ENCODE measurements at regions not wholly inside any gene's neighbourhood (a gene's known extent, or its start where the extent isn't known, plus 50 kb on each side); places are given as distances from the start of the nearest gene placed in this dataset.

DNA sequence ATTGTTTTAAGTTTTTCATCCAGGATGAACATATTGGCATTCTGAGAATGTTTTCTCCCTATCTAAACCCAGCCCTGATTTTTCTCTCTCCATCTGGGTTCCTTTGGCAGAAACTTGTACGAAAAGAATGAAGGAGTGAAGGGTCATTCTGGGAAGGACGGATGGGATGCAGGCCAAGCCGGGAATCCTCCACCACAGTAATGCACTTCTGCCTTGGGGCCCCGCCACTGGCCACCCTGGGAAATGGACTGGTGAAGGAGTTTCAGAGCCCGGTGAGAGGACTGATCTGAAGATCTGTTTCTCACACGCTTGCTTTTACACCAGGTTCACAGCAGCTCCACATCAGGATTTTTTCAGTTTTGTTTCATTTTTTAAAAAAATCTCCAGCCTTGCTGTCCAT lies 554.8 kb downstream of the BNC2 start:
- H3K36me3 Mint-ChIP-seq (ENCODE audit: insufficient read depth in 1 of 3, low read depth in 3 of 3), result peaks cover 0 to 2% (median 0%) of the 10 kb centered on the region in 3 experiments; a peak in 2 of 7 replicates
- Histone ChIP-seq H3K9ac (ENCODE audit: extremely low read depth, insufficient read length, low read length) (no peak overlapping the region), H3K4me1 (ENCODE audit: insufficient read depth, low read length) (no peaks in the 10 kb centered on the region), H3K56ac (ENCODE audit: insufficient read length, low read depth, low read length) (no peak overlapping the region), H3T11ph (ENCODE audit: low read length) (no peak overlapping the region), H3K23me2 (ENCODE audit: insufficient read length, low read depth, low read length, poor library complexity, severe bottlenecking) (no peaks in the 10 kb centered on the region), H4K20me1 (ENCODE audit: control insufficient read depth, insufficient read depth, insufficient read length) (no peaks in the 10 kb centered on the region), H4K8ac (replicated peaks; ENCODE audit: insufficient read length, low read depth, low read length) (no peak overlapping the region), H3K4me2 (ENCODE audit: insufficient read depth, insufficient read length, low read length) (no peak overlapping the region), H2AFZ (ENCODE audit: low read length) (no peak overlapping the region), H2AK5ac (ENCODE audit: insufficient read length, low read length) (no peak overlapping the region), H3K18ac (ENCODE audit: insufficient read length, low read depth, low read length) (no peak overlapping the region), H3K27ac (ENCODE audit: insufficient read length, low read depth, low read length) (no peak overlapping the region), H3K4ac (ENCODE audit: low read depth, low read length) (no peak overlapping the region), H2BK20ac (ENCODE audit: low read depth, low read length, poor library complexity, severe bottlenecking) (no peak overlapping the region), H2BK15ac (ENCODE audit: low read depth, low read length) (no peak overlapping the region), H3K23ac (ENCODE audit: insufficient read length, low read depth, low read length) (no peak overlapping the region), H3K9me3 (ENCODE audit: control insufficient read depth, low read depth, low read length) (no peaks in the 10 kb centered on the region), H2BK12ac (ENCODE audit: insufficient read length, low read depth, low read length) (no peak overlapping the region), H2BK120ac (ENCODE audit: low read depth, low read length, poor library complexity, severe bottlenecking) (no peak overlapping the region), H3K79me2 (ENCODE audit: insufficient read depth, low read length) (no peaks in the 10 kb centered on the region), H3K79me1 (ENCODE audit: insufficient read depth, low read depth, low read length, poor library complexity, severe bottlenecking) (no peaks in the 10 kb centered on the region), H4K5ac (ENCODE audit: insufficient read length, low read depth, low read length) (no peak overlapping the region), H4K91ac (ENCODE audit: insufficient read length, low read depth, low read length) (no peak overlapping the region), H3K27me3 (ENCODE audit: insufficient read depth, low read length) (no peaks in the 10 kb centered on the region), H3K14ac (ENCODE audit: insufficient read depth, low read length) (no peak overlapping the region), H2BK5ac (ENCODE audit: insufficient read length, low read length) (no peak overlapping the region)
- WGBS (ENCODE audit: extremely low coverage, insufficient read length, low lambda C conversion rate), result no CpG with 5 or more reads among the region's 6 CpGs
- H3K9me3 Mint-ChIP-seq, result peaks cover 0 to 2% of the 10 kb centered on the region in 2 experiments; a peak in 2 of 5 replicates
- H3K4me1 Mint-ChIP-seq, result peaks cover 1 to 16% of the 10 kb centered on the region in 2 experiments; a peak in 2 of 4 replicates
- TF ChIP-seq CTCF (conservative IDR thresholded peaks at IDR 0.05), result no peak
- no peak overlapping the region for H3K27ac Mint-ChIP-seq
- H3K4me3 Mint-ChIP-seq, result no peak overlapping the region
- peak; percentile 18 for DNase-seq
- H3K27me3 Mint-ChIP-seq (ENCODE audit: low read depth), result peaks cover 2% of the 10 kb centered on the region
